RPMI8226 (cell line): ENCODE measurements at regions not wholly inside any gene's neighbourhood (a gene's known extent, or its start where the extent isn't known, plus 50 kb on each side); places are given as distances from the start of the nearest gene placed in this dataset.
"Not testable (repeated sequence)": the region's sequence is repeated elsewhere in the genome, so short reads cannot be mapped to it uniquely, and the experiment has no call there.

ENCODE experiments used
- DNase-seq: peaks from one replicate; pipeline ENCODE4 v3.0.0-alpha.2; 2015

GRCh38 chr16:80243303-80243702 lies 297.5 kb upstream of the DYNLRB2 start:
- not testable (repeated sequence) for DNase-seq

GRCh38 chr16:80242279-80242678 lies 298.5 kb upstream of the DYNLRB2 start:
- not testable (repeated sequence) for DNase-seq

DNA sequence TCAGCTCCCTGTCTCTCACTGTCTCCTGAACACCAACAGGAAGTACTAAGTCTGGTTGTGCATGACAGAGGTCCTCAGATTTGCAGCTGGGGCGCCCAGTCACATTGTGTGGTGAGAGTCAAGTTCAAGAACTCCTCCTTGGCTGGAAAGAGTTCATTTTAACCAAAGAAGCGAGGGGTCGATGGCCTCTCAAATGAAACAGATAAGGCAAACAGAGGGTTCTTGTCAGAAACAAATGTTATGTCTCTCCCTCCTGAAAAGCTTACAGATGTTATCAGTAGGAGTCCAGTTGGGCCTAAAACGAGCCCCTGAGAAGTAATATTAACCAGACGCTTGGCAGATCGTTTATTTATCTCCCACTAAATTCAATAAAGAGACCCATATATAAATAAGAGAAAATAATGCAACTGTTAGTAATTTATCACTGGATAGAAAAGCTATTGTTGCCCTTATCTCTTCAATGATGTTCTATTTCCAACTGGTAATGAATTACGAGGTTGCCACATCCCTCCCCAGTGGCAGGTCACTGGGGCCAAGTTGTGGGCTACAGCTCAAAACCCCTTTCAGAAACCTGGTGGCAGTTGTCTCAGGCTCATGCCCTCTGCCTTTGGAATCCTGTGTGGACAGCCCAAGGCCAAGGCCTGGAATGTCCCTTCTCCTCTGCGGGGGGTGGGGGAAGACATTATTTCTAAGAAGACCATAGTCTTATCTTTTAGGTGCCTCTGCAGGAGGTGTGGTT lies 307.5 kb upstream of the DYNLRB2 start:
- DNase-seq: no peak

DNA sequence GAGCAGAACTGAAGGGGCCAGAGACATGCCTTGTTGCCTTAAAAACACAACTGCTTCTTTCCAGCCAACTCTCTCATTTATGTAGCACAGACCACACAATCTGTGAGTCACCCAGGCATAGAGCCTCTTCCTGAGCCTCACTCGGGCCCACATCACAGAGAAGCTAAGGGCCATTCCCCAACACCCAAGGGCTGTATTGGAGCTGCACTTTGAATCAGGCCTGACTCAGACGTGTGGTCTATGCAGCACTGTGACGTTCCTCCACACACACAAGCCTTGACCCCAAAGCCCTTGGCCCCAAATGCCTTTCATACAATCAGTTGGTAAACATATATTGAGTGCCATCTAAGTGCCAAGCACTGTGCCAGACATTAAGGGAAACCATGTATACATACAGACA lies 308.9 kb upstream of the DYNLRB2 start:
- no peak for DNase-seq

GRCh38 chr16:80231121-80231520 lies 309.7 kb upstream of the DYNLRB2 start:
- no peak for DNase-seq

DNA sequence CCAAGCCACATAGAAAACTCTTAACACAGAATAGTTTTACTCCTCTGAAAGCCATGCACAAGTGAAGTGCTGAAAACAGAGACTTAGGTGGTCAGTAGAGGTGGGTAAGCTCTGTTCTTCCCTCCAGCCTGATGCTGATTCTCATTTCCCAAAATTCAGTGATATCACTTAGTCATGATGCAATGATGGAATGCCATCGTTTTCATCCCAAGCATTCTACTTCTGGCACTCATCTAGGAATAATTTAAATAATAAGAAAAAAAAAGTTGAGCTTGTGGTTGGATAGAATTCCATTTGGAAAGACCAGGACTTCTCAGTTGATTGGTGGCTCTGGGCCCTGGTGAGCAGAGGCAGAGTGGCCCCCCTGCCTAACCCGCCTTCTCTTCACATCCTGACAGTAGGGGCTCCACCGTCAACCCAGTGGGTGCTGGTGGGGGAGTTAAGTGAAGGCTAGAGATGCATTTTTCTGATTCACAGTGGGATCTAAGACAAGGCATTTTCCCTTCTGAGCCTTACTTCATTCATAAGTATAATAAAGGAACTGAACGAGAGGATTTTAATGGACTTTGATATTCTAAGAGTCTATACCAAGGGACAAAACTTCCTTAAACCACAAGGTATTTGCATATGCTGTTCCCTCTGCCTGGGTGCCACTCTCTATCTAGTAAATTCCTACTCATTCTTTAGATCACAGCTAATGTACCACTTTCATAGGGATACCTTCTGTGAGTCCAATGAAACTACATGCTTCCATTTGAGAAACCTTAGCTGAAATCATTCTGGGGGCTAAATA lies 310.3 kb upstream of the DYNLRB2 start:
- no peak for DNase-seq

DNA sequence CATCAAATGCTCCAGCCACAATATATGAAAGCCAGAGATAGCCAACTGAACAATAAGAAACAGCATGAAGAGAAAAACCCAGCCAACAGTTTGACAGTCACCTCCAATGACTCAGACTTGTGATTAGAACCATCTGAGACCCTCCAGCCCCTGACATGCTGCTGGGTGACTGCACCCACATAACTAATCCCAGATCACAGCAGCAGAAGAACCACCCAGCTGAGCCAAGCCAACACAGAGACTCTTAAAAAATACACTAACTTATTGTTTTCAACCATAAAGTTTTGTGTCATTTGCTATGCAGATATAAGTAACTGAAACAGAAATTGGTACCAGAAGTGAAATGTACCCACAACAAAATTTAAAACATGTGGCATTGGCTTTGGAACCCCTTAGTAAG lies 314.3 kb upstream of the DYNLRB2 start:
- DNase-seq: no peak

DNA sequence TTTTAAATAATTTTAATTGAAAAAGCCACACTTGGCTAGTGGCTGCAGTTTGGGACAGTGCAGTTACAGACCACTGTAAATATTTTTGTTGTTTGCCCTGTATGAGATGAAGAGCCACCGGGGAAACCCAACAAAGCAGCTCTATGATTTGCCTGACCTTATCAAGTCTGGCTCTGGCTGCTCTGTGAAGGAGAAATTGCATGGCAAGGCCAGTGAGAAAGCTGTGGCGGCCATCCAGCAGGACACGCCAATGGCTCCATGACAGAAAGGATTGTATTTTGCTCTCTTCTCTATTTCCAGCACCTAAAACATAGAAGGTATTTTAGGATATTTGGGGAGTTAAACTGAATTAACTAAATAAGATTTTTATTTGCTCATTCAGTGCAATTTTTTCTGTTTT lies 330.0 kb upstream of the DYNLRB2 start:
- no peak for DNase-seq

DNA sequence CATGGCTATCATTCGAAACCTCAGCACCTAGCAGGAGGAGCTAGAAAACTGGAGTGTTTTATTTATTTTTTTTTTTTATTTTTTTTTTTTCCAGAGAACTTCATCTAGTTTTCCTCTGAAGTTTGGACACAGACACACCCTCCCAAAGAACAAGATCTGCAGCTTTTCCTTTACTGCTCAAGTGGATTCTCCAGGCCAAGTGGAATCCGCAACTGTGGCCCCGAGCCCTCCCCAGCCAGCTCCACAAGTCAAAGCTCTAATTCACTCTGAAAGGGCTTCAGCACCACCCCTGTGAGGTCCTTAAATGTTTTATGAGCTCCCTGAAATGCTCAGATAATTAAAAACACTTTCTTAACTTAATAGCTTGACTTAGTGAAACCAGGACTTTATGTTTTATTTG lies 332.1 kb upstream of the DYNLRB2 start:
- DNase-seq: no peak

DNA sequence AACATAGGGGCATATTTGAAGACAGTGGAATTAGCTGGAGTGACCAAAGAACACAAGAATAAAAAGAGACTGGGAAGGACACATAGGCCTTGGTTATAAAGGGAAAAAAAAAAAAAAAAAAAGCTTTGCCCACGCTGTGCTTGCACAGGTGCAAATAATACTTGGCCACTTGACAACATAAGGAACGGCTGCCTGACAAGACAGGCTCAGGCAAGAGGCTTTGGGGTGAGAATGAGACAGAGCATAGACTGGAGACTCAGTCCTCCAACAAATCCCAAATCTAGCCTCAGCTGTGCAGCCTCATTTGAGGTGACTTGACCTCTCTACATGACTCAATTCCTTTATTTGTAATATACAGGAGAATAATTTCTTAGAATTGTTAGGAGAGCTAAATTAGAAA lies 332.8 kb upstream of the DYNLRB2 start:
- no peak for DNase-seq

- DNase-seq: no peak
Observed at GRCh38 chr16:80203821-80204220, 337.0 kb upstream of the DYNLRB2 start.

- DNase-seq: no peak
Observed at GRCh38 chr16:80202831-80203413, 337.9 kb upstream of the DYNLRB2 start.

GRCh38 chr16:80200079-80200478 lies 340.7 kb upstream of the DYNLRB2 start:
- no peak for DNase-seq

GRCh38 chr16:80199614-80200013 lies 341.2 kb upstream of the DYNLRB2 start:
- no peak for DNase-seq

- no peak for DNase-seq
Observed at GRCh38 chr16:80198311-80199299, 342.2 kb upstream of the DYNLRB2 start.

- DNase-seq: no peak
Observed at GRCh38 chr16:80197741-80198201, 343.0 kb upstream of the DYNLRB2 start.

- DNase-seq: no peak
Observed at GRCh38 chr16:80191928-80192327, 348.9 kb upstream of the DYNLRB2 start.

- DNase-seq: no peak
Observed at GRCh38 chr16:80189476-80190175, 351.2 kb upstream of the DYNLRB2 start.

DNA sequence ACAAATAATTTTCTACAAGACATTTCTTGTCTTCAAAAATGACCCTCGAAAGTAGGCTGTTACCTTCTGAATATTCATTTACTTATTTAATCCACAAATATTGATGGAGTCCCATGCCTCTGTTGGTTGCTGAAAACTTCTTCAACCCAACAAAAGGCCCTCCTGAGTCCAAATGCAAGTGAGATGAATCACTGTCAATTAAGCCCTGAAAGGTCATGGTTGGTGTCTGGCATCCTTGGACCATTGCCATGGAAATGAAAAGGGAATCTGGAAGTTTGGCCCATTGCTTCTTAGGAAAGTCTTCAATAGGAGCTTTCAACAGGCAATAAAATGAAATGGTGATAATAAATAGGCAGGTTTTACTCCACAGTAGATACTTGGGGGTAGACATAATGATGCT lies 364.7 kb upstream of the DYNLRB2 start:
- DNase-seq: no peak

- no peak for DNase-seq
Observed at GRCh38 chr16:80175011-80175410, 365.8 kb upstream of the DYNLRB2 start.

DNA sequence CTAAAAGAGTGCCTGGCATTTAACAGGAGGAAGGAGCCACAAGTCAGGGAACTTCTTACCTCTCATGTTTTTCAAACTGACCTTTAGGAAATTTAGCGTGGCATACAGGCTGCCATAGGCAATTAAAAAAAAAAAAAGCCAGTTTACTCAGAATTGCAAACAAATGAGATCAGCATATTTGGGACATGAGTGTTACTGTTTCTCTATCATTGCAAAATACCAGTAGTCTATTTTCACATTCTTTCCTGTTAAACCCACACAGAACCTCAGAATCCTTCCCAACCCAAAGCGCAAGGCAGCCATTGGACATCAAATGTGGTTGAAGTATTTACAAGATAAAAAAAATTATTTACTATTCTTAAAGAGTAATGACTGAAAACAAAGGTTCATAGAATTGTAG lies 366.4 kb upstream of the DYNLRB2 start:
- DNase-seq: no peak

- no peak for DNase-seq
Observed at GRCh38 chr16:80171746-80172145, 369.0 kb upstream of the DYNLRB2 start.
